SK-N-SH treated with all-trans-retinoic acid at 6 μM for 48 hours (cell line): ENCODE measurements at regions not wholly inside any gene's neighbourhood (a gene's known extent, or its start where the extent isn't known, plus 50 kb on each side); places are given as distances from the start of the nearest gene placed in this dataset.
A peak's percentile ranks its signal among the peaks of the same experiment; 100 is the strongest.
"Not testable (repeated sequence)": the region's sequence is repeated elsewhere in the genome, so short reads cannot be mapped to it uniquely, and the experiment has no call there.

Source experiments
- ATAC-seq: fragments of 200-7000 bp; cut with Tn5 transposase; 3 replicates; pipeline ENCODE4 v1.9.1; 2020; ENCODE audit warnings: mild to moderate bottlenecking, moderate library complexity
- ARNTL ChIP-seq: fragments of 450-650 bp; formaldehyde crosslinking; IDR thresholded peaks from 2 replicates; pipeline ENCODE4 v1.5.0; 2020; ENCODE audit warnings: low read depth, mild to moderate bottlenecking, moderate library complexity, borderline replicate concordance
- BACH2 ChIP-seq: fragments of 250-450 bp; sonication (Bioruptor Pico); IDR thresholded peaks from 2 replicates; pipeline ENCODE4 v1.9.0; 2021; ENCODE audit warnings: mild to moderate bottlenecking, borderline replicate concordance
- CREB5 ChIP-seq: fragments of 250-450 bp; sonication (Bioruptor Pico); IDR thresholded peaks from 2 replicates; pipeline ENCODE4 v1.5.1; 2020; ENCODE audit warnings: low read depth, mild to moderate bottlenecking, moderate library complexity
- CSDC2 ChIP-seq: fragments of 250-450 bp; sonication (Bioruptor Pico); IDR thresholded peaks from 2 replicates; pipeline ENCODE4 v1.5.0; 2020; ENCODE audit warnings: mild to moderate bottlenecking, moderate library complexity
- ESRRG ChIP-seq: fragments of 250-450 bp; sonication (Bioruptor Pico); IDR thresholded peaks from 2 replicates; pipeline ENCODE4 v1.6.1; 2021; ENCODE audit warnings: mild to moderate bottlenecking
- GLIS3 ChIP-seq: fragments of 250-450 bp; sonication (Bioruptor Pico); IDR thresholded peaks from 2 replicates; pipeline ENCODE4 v1.5.0; 2020; ENCODE audit warnings: mild to moderate bottlenecking, moderate library complexity
- ISL1 ChIP-seq: fragments of 250-450 bp; sonication (Bioruptor Pico); IDR thresholded peaks from 2 replicates; pipeline ENCODE4 v2.1.2; 2022; ENCODE audit warnings: mild to moderate bottlenecking, moderate library complexity
- OSR1 ChIP-seq: fragments of 250-450 bp; sonication (Bioruptor Pico); IDR thresholded peaks from 2 replicates; pipeline ENCODE4 v1.8.0; 2022; ENCODE audit warnings: moderate library complexity, mild to moderate bottlenecking, inconsistent platforms
- PATZ1 ChIP-seq: fragments of 250-450 bp; sonication (Bioruptor Pico); IDR thresholded peaks from 2 replicates; pipeline ENCODE4 v1.8.0; 2020; ENCODE audit warnings: mild to moderate bottlenecking, moderate library complexity, borderline replicate concordance
- PPARA ChIP-seq: fragments of 250-450 bp; sonication (Bioruptor Pico); IDR thresholded peaks from 2 replicates; pipeline ENCODE4 v1.5.0; 2020; ENCODE audit warnings: mild to moderate bottlenecking, borderline replicate concordance
- RARB ChIP-seq: fragments of 250-450 bp; sonication (Bioruptor Pico); IDR thresholded peaks from 2 replicates; pipeline ENCODE4 v1.8.0; 2021; ENCODE audit warnings: mild to moderate bottlenecking, moderate library complexity
- SNAI2 ChIP-seq: fragments of 250-450 bp; sonication (Bioruptor Pico); IDR thresholded peaks from 2 replicates; pipeline ENCODE4 v1.5.0; 2020; ENCODE audit warnings: mild to moderate bottlenecking, moderate library complexity
- TCF4 ChIP-seq: fragments of 250-450 bp; sonication (Bioruptor Pico); IDR thresholded peaks from 2 replicates; pipeline ENCODE4 v1.8.0; 2021; ENCODE audit warnings: mild to moderate bottlenecking, moderate library complexity, borderline replicate concordance
- TOX ChIP-seq: fragments of 250-450 bp; sonication (Bioruptor Pico); IDR thresholded peaks from 2 replicates; pipeline ENCODE4 v1.8.0; 2021; ENCODE audit warnings: mild to moderate bottlenecking, moderate library complexity, borderline replicate concordance
- TSHZ2 ChIP-seq: fragments of 250-450 bp; sonication (Bioruptor Pico); IDR thresholded peaks from 2 replicates; pipeline ENCODE4 v1.5.0; 2020; ENCODE audit warnings: mild to moderate bottlenecking, moderate library complexity
- ZC3H10 ChIP-seq: fragments of 250-450 bp; sonication (Bioruptor Pico); IDR thresholded peaks from 2 replicates; pipeline ENCODE4 v1.5.1; 2021; ENCODE audit warnings: mild to moderate bottlenecking, moderate library complexity
- ZFP3 ChIP-seq: fragments of 250-450 bp; sonication (Bioruptor Pico); IDR thresholded peaks from 2 replicates; pipeline ENCODE4 v1.5.0; 2020; ENCODE audit warnings: mild to moderate bottlenecking, moderate library complexity
- ZFP30 ChIP-seq: fragments of 450-650 bp; formaldehyde crosslinking; IDR thresholded peaks from 2 replicates; pipeline ENCODE4 v1.5.0; 2022; ENCODE audit warnings: mild to moderate bottlenecking, moderate library complexity
- ZNF565 ChIP-seq: fragments of 450-650 bp; formaldehyde crosslinking; conservative IDR thresholded peaks from 2 replicates; pipeline ENCODE4 v1.5.0; 2020; ENCODE audit warnings: low read depth, mild to moderate bottlenecking, moderate library complexity
- ZNF70 ChIP-seq: fragments of 450-650 bp; formaldehyde crosslinking; IDR thresholded peaks from 2 replicates; pipeline ENCODE4 v1.5.0; 2020; ENCODE audit warnings: mild to moderate bottlenecking, moderate library complexity
- ZNF8 ChIP-seq: fragments of 450-650 bp; formaldehyde crosslinking; IDR thresholded peaks from 2 replicates; pipeline ENCODE4 v1.5.0; 2020; ENCODE audit warnings: mild to moderate bottlenecking, moderate library complexity

GRCh38 chr10:120208488-120208887 is 248.5 kb upstream of the PLPP4 start:
- ATAC-seq = no peak
- no peak for TF ChIP-seq RARB (CRISPR knock-in tag)

GRCh38 chr10:120209124-120209762 is 247.8 kb upstream of the PLPP4 start:
- TF ChIP-seq ARNTL = no peak
- TF ChIP-seq, all 23 proteins: peak for 0
- no peak for ATAC-seq

GRCh38 chr10:120212275-120212674 is 244.8 kb upstream of the PLPP4 start:
- TF ChIP-seq CSDC2 (CRISPR knock-in tag) = no peak
- no peak for TF ChIP-seq ZNF8 (CRISPR knock-in tag)
- no peak for TF ChIP-seq ARNTL
- TF ChIP-seq ZFP30 (CRISPR knock-in tag) = no peak
- no peak for TF ChIP-seq ZNF70 (CRISPR knock-in tag)
- no peak for TF ChIP-seq ZC3H10 (CRISPR knock-in tag)
- TF ChIP-seq ZFP3 = no peak
- TF ChIP-seq RARB (CRISPR knock-in tag) = no peak
- TF ChIP-seq GLIS3 (CRISPR knock-in tag) = no peak
- TF ChIP-seq SNAI2 (CRISPR knock-in tag) = no peak
- TF ChIP-seq ESRRG (CRISPR knock-in tag) = no peak
- no peak for TF ChIP-seq BACH2
- no peak for TF ChIP-seq TOX (CRISPR knock-in tag)
- no peak for TF ChIP-seq PATZ1
- TF ChIP-seq TCF4 (CRISPR knock-in tag) = no peak
- ATAC-seq = no peak

DNA sequence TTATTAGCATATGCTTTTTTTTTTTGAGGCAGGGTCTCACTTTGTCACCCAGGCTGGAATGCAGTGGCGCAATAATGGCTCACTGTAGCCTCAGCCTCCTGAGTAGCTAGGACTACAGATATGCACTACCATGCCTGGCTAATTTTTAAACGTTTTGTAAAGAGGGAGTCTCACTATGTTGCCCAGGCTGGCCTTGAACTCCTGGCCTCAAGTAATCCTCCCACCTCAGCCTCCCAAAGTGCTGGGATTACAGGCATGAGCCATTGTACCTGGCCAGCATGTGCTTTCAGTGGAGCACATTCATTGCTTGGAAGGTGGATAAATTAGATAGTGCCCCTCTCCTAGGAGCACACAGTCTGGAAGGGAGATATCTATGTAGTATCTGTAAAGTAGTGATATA is 243.7 kb upstream of the PLPP4 start:
- not testable (repeated sequence) for ATAC-seq

DNA sequence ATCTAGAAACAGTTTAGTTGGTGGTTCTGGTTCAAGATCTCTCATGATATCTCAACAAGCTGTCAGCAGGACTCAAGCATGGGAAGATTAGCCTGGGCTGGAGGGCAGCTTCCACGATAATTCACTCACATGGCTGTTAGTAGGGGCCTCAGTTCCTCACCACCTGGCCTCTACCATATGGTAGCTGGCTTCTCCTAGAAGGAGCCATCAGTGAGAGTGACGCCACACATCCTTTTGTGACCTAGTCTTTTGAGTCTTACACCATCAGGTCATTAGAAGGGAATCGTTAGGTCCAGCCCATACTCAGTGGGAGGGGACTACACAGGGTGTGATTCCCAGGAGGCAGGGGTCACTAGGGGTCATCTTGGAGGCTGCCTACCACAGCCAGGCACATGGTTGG is 239.3 kb upstream of the PLPP4 start:
- no peak for ATAC-seq

GRCh38 chr10:120221873-120222485 is 235.0 kb upstream of the PLPP4 start:
- peak; percentile 88 for ATAC-seq
- TF ChIP-seq ZNF565 (CRISPR knock-in tag) = no peak
- TF ChIP-seq ESRRG (CRISPR knock-in tag) = no peak
- TF ChIP-seq RARB (CRISPR knock-in tag) = no peak
- no peak for TF ChIP-seq ZC3H10 (CRISPR knock-in tag)
- TF ChIP-seq ISL1 = no peak
- TF ChIP-seq TCF4 (CRISPR knock-in tag) = no peak
- TF ChIP-seq ZNF8 (CRISPR knock-in tag) = no peak
- no peak for TF ChIP-seq CREB5 (CRISPR knock-in tag)
- no peak for TF ChIP-seq ZFP3
- no peak for TF ChIP-seq ZNF70 (CRISPR knock-in tag)
- TF ChIP-seq CSDC2 (CRISPR knock-in tag) = no peak
- TF ChIP-seq SNAI2 (CRISPR knock-in tag) = no peak

More for the DNA sequence above, 239.3 kb upstream of the PLPP4 start:
- TF ChIP-seq ZNF8 (CRISPR knock-in tag) (no peak), SNAI2 (CRISPR knock-in tag) (no peak), ZFP30 (CRISPR knock-in tag) (no peak), CSDC2 (CRISPR knock-in tag) (no peak), ISL1 (no peak), TSHZ2 (no peak), OSR1 (CRISPR knock-in tag) (no peak), PPARA (no peak), ZNF70 (CRISPR knock-in tag) (no peak), ZFP3 (no peak), TOX (CRISPR knock-in tag) (no peak)
